Mesenchymal stem cell (in vitro differentiated cells and primary cell): ENCODE measurements at regions not wholly inside any gene's neighbourhood (a gene's known extent, or its start where the extent isn't known, plus 50 kb on each side); places are given as distances from the start of the nearest gene placed in this dataset.

Experiments used
- DNase-seq: peaks from one replicate; pipeline ENCODE4 v3.0.0-alpha.2; 2013
- H2AFZ ChIP-seq: one replicate; pipeline ENCODE4 v1.6.1; 2013; ENCODE audit warnings: low read depth, mild to moderate bottlenecking, control low read depth, inconsistent platforms, low read length, moderate library complexity
- H2AK5ac ChIP-seq: 2 replicates; pipeline ENCODE4 v1.6.1; 2013; ENCODE audit warnings: low read length, moderate library complexity, mild to moderate bottlenecking, inconsistent platforms; ENCODE audit not compliant: severe bottlenecking
- H2BK120ac ChIP-seq: one replicate; pipeline ENCODE4 v1.6.1; 2013; ENCODE audit warnings: low read depth, mild to moderate bottlenecking, inconsistent platforms, low read length, moderate library complexity
- H2BK12ac ChIP-seq, 2 experiments: one replicate each; pipeline ENCODE4 v1.6.1; 2013; ENCODE audit warnings: inconsistent platforms in 2 of 2, low read length in 2 of 2, mild to moderate bottlenecking in 2 of 2, moderate library complexity in 2 of 2, control low read depth in 1 of 2
- H2BK15ac ChIP-seq: one replicate; pipeline ENCODE4 v1.6.1; 2013; ENCODE audit warnings: mild to moderate bottlenecking, low read depth, inconsistent platforms; ENCODE audit not compliant: poor library complexity, severe bottlenecking
- H2BK5ac ChIP-seq: 2 replicates; pipeline ENCODE4 v1.6.1; 2013; ENCODE audit warnings: low read depth, mild to moderate bottlenecking, low read length, control low read depth, inconsistent platforms; ENCODE audit not compliant: poor library complexity, severe bottlenecking
- H3K14ac ChIP-seq, 2 experiments: one replicate each; pipeline ENCODE4 v1.6.1; 2013; ENCODE audit warnings: inconsistent platforms in 2 of 2, low read length in 2 of 2, control low read depth in 1 of 2, mild to moderate bottlenecking in 1 of 2, moderate library complexity in 1 of 2
- H3K18ac ChIP-seq, 2 experiments: one replicate each; pipeline ENCODE4 v1.6.1; 2013; ENCODE audit warnings: inconsistent platforms in 2 of 2, low read length in 2 of 2, control low read depth in 1 of 2, low read depth in 1 of 2, mild to moderate bottlenecking in 1 of 2
- H3K23ac ChIP-seq, 2 experiments: one replicate each; pipeline ENCODE4 v1.6.1; 2013; ENCODE audit warnings: inconsistent platforms in 2 of 2, low read length in 2 of 2, mild to moderate bottlenecking in 2 of 2, moderate library complexity in 2 of 2, control low read depth in 1 of 2
- H3K27ac ChIP-seq: 2 replicates; pipeline ENCODE4 v1.5.1; 2013; ENCODE audit warnings: mild to moderate bottlenecking, moderate library complexity, low read length, control low read depth, inconsistent platforms; ENCODE audit not compliant: poor library complexity, severe bottlenecking
- H3K27me3 ChIP-seq, 2 experiments: 2 replicates each; pipeline versions ENCODE4 v1.6.1 to v1.7.0; 2013; ENCODE audit warnings: low read length in 2 of 2, mild to moderate bottlenecking in 2 of 2, moderate library complexity in 2 of 2, control low read depth in 1 of 2, inconsistent platforms in 1 of 2; ENCODE audit not compliant: control insufficient read depth in 1 of 2, insufficient read depth in 1 of 2
- H3K36me3 ChIP-seq, 2 experiments: 2 replicates each; pipeline versions ENCODE4 v1.6.1 to v1.7.0; 2013; ENCODE audit warnings: low read length in 2 of 2, control low read depth in 1 of 2, inconsistent platforms in 1 of 2, low read depth in 1 of 2, mild to moderate bottlenecking in 1 of 2; ENCODE audit not compliant: insufficient read depth in 2 of 2, control insufficient read depth in 1 of 2
- H3K4ac ChIP-seq, 2 experiments: one replicate each; pipeline ENCODE4 v1.6.1; 2013; ENCODE audit warnings: inconsistent platforms in 2 of 2, low read length in 2 of 2, mild to moderate bottlenecking in 2 of 2, moderate library complexity in 2 of 2, control low read depth in 1 of 2, low read depth in 1 of 2
- H3K4me1 ChIP-seq: 2 replicates; pipeline ENCODE4 v1.6.1; 2013; ENCODE audit warnings: low read depth, low read length, control low read depth; ENCODE audit not compliant: control insufficient read depth, insufficient read depth
- H3K4me2 ChIP-seq: 2 replicates; pipeline ENCODE4 v1.6.1; 2013; ENCODE audit warnings: low read length, mild to moderate bottlenecking, inconsistent platforms; ENCODE audit not compliant: poor library complexity, severe bottlenecking
- H3K4me3 ChIP-seq, 2 experiments: 2 replicates each; pipeline versions ENCODE4 v1.5.1 to v1.7.0; 2013; ENCODE audit warnings: low read length in 2 of 2, mild to moderate bottlenecking in 2 of 2, control low read depth in 1 of 2, low read depth in 1 of 2; ENCODE audit not compliant: insufficient read depth in 1 of 2
- H3K79me1 ChIP-seq: replicated peaks from 2 replicates; pipeline ENCODE4 v1.6.1; 2013; ENCODE audit warnings: mild to moderate bottlenecking, control low read depth, low read length, inconsistent platforms; ENCODE audit not compliant: poor library complexity, severe bottlenecking
- H3K9ac ChIP-seq: 2 replicates; pipeline ENCODE4 v1.7.0; 2013; ENCODE audit warnings: mild to moderate bottlenecking, low read length, moderate library complexity
- H3K9me3 ChIP-seq: 2 replicates; pipeline ENCODE4 v1.7.0; 2013; ENCODE audit warnings: mild to moderate bottlenecking, low read length; ENCODE audit not compliant: control insufficient read depth
- H4K8ac ChIP-seq: one replicate; pipeline ENCODE4 v1.6.1; 2013; ENCODE audit warnings: inconsistent platforms, mild to moderate bottlenecking, low read length, moderate library complexity
- H4K91ac ChIP-seq: one replicate; pipeline ENCODE4 v1.6.1; 2013; ENCODE audit warnings: mild to moderate bottlenecking, low read length, inconsistent platforms
- WGBS: methylation state at CpG from one replicate; pipeline ENCODE4 v1.1.7; 2013; ENCODE audit warnings: mixed read lengths; 5-methylcytosine and 5-hydroxymethylcytosine counted together

- no peak for DNase-seq
- peaks cover 1% of the 10 kb centered on the region for H3K79me1 ChIP-seq
Measured at GRCh38 chr21:16585896-16586295, 856.1 kb downstream of the USP25 start.

GRCh38 chr21:16587141-16587581 lies 857.4 kb downstream of the USP25 start:
- H2BK12ac ChIP-seq, result no peak overlapping the region
- no peaks in the 10 kb centered on the region for H3K9me3 ChIP-seq
- no peak overlapping the region for H3K14ac ChIP-seq
- no peak overlapping the region for H3K4ac ChIP-seq
- no peak for DNase-seq
- no peak overlapping the region for H3K18ac ChIP-seq
- no peak overlapping the region for H3K4me2 ChIP-seq
- no peak overlapping the region for H2AK5ac ChIP-seq
- H3K27ac ChIP-seq, result peak overlapping the region; percentile 36
- 66% methylated on average over 4 of the region's 6 CpGs for WGBS
- no peaks in the 10 kb centered on the region for H3K36me3 ChIP-seq
- no peak overlapping the region for H2BK15ac ChIP-seq
- no peak overlapping the region for H2BK5ac ChIP-seq
- H4K91ac ChIP-seq, result no peak overlapping the region
- H3K23ac ChIP-seq, result no peak overlapping the region
- peak overlapping the region in 1 of 2 experiments; percentile 71 for H3K4me3 ChIP-seq
- H3K4me1 ChIP-seq, result peaks cover 5% of the 10 kb centered on the region
- no peaks in the 10 kb centered on the region for H3K27me3 ChIP-seq
- peaks cover 1% of the 10 kb centered on the region for H3K79me1 ChIP-seq
- H4K8ac ChIP-seq, result no peak overlapping the region
- peak overlapping the region; percentile 94 for H3K9ac ChIP-seq
- no peak overlapping the region for H2AFZ ChIP-seq
- no peak overlapping the region for H2BK120ac ChIP-seq

More at GRCh38 chr21:16585896-16586295, 856.1 kb downstream of the USP25 start:
- Histone ChIP-seq H3K9me3 (no peaks in the 10 kb centered on the region), H3K18ac (no peak overlapping the region), H2BK15ac (no peak overlapping the region), H2AK5ac (no peak overlapping the region), H3K14ac (no peak overlapping the region), H3K4me2 (no peak overlapping the region), H2BK5ac (no peak overlapping the region), H3K4ac (no peak overlapping the region), H4K8ac (no peak overlapping the region), H2BK120ac (no peak overlapping the region), H3K4me1 (peaks cover 5% of the 10 kb centered on the region), H3K27me3 (no peaks in the 10 kb centered on the region), H3K36me3 (no peaks in the 10 kb centered on the region), H4K91ac (no peak overlapping the region), H2BK12ac (no peak overlapping the region), H3K9ac (peak overlapping the region; percentile 94), H3K4me3 (no peak overlapping the region), H2AFZ (no peak overlapping the region), H3K27ac (no peak overlapping the region), H3K23ac (no peak overlapping the region)
- WGBS, result no CpG with 5 or more reads among the region's 3 CpGs

- Histone ChIP-seq H3K14ac (no peak overlapping the region), H3K36me3 (no peaks in the 10 kb centered on the region), H3K9me3 (no peaks in the 10 kb centered on the region), H4K8ac (no peak overlapping the region), H4K91ac (no peak overlapping the region), H3K27me3 (no peaks in the 10 kb centered on the region), H2AK5ac (peak overlapping the region; percentile 25), H3K9ac (peak overlapping the region; percentile 94), H3K4ac (no peak overlapping the region), H3K4me2 (peak overlapping the region; percentile 48), H3K18ac (peak overlapping the region in 1 of 2 experiments; percentile 3), H2BK120ac (no peak overlapping the region), H3K27ac (peak overlapping the region; percentile 80), H3K23ac (no peak overlapping the region), H2BK12ac (no peak overlapping the region), H3K4me3 (peak overlapping the region in 1 of 2 experiments; percentile 84), H2AFZ (peak overlapping the region; percentile 85), H3K4me1 (peaks cover 5% of the 10 kb centered on the region), H2BK15ac (no peak overlapping the region), H2BK5ac (peak overlapping the region; percentile 4), H3K79me1 (no peaks in the 10 kb centered on the region)
- DNase-seq, result peak; percentile 34
- WGBS, result 26% methylated on average over 7 of the region's 7 CpGs
Measured at GRCh38 chr21:16587681-16588375, 858.0 kb downstream of the USP25 start.

- Histone ChIP-seq H3K27ac (peak overlapping the region; percentile 80), H2BK15ac (no peak overlapping the region), H3K27me3 (no peaks in the 10 kb centered on the region), H3K4ac (no peak overlapping the region), H3K36me3 (no peaks in the 10 kb centered on the region), H4K91ac (no peak overlapping the region), H2BK12ac (no peak overlapping the region), H3K79me1 (no peaks in the 10 kb centered on the region), H3K9me3 (no peaks in the 10 kb centered on the region), H2BK120ac (no peak overlapping the region), H3K18ac (no peak overlapping the region), H3K4me1 (peaks cover 5% of the 10 kb centered on the region), H3K4me3 (peak overlapping the region in 1 of 2 experiments; percentile 84), H2BK5ac (no peak overlapping the region), H3K9ac (peak overlapping the region; percentile 94), H4K8ac (peak overlapping the region; percentile 75), H3K4me2 (peak overlapping the region; percentile 48), H2AK5ac (no peak overlapping the region), H3K23ac (no peak overlapping the region), H3K14ac (no peak overlapping the region), H2AFZ (no peak overlapping the region)
- WGBS, result 4% methylated on average over 18 of the region's 18 CpGs
- peak; percentile 73 for DNase-seq
Measured at GRCh38 chr21:16588433-16588860, 858.7 kb downstream of the USP25 start.
